ENCODE measurements at regions not wholly inside any gene's neighbourhood (a gene's known extent, or its start where the extent isn't known, plus 50 kb on each side); places are given as distances from the start of the nearest gene placed in this dataset.

GRCh38 chr12:34311337-34311736 is 289.0 kb downstream of the ALG10 start:
- intact Hi-C loops (cut with micrococcal nuclease; ENCODE audit: unreplicated experiment): no loop called here
- ChIA-PET CTCF (no interaction called here), POLR2A (no interaction called here), SMC1A (ENCODE audit: uncharacterized antibody, unreplicated experiment) (no interaction called here), RAD21 (ENCODE audit: unreplicated experiment) (no interaction called here)
- Histone ChIP-seq H3K4me1 (ENCODE audit: control insufficient read depth, insufficient read depth, low read length) (no peaks in the 10 kb centered on the region), H3K79me2 (ENCODE audit: control insufficient read depth, insufficient read depth, low read length) (no peaks in the 10 kb centered on the region), H4K20me1 (ENCODE audit: control insufficient read depth, insufficient read depth) (no peaks in the 10 kb centered on the region), H3K27me3 (replicated peaks in 1 of 2; ENCODE audit: control insufficient read depth in 2 of 2, insufficient read depth in 2 of 2, low read length in 1 of 2) (no peaks in the 10 kb centered on the region), H3K4me2 (ENCODE audit: control insufficient read depth, insufficient read depth) (no peak overlapping the region), H3K9me3 (replicated peaks; ENCODE audit: control insufficient read depth, insufficient read depth, low read length) (no peaks in the 10 kb centered on the region; the same call in 2 of the 3 replicates), H2AFZ (ENCODE audit: control insufficient read depth, low read depth, low read length) (no peak overlapping the region), H3K36me3 (ENCODE audit: control insufficient read depth in 2 of 2, insufficient read depth in 2 of 2, low read length in 1 of 2) (no peaks in the 10 kb centered on the region), H3K9ac (ENCODE audit: control insufficient read depth, insufficient read depth, low read length) (no peak overlapping the region), H3K4me3 (no peak overlapping the region), H3K27ac (ENCODE audit: control insufficient read depth, insufficient read depth) (no peak overlapping the region)
- ATAC-seq (no peak), FAIRE-seq (no peak), DNase-seq (ENCODE audit: low read depth, low spot score) (no peak)
- TF ChIP-seq CBFB (IDR thresholded peaks at IDR 0.05; ENCODE audit: low read depth): no peak
- TF ChIP-seq STAT1 (conservative IDR thresholded peaks at IDR 0.05): no peak
- no peak for TF ChIP-seq FOXM1 (IDR thresholded peaks at IDR 0.05; ENCODE audit: low read depth, low read length)
- in situ Hi-C loops (cut with MboI): no loop called here
- WGBS (ENCODE audit: insufficient coverage, insufficient replicate concordance, low lambda C conversion rate, missing lambda C conversion rate): 50% methylated on average over 9 of the region's 9 CpGs
- no TSS peak for BruUV-seq (replicated peaks)

- ChIA-PET RAD21 (ENCODE audit: unreplicated experiment) (no interaction called here), SMC1A (ENCODE audit: uncharacterized antibody, unreplicated experiment) (no interaction called here), CTCF (no interaction called here), POLR2A (no interaction called here)
- intact Hi-C loops (cut with micrococcal nuclease; ENCODE audit: unreplicated experiment) (no loop called here), in situ Hi-C loops (cut with MboI) (no loop called here)
- Histone ChIP-seq H3K36me3 (ENCODE audit: control insufficient read depth in 2 of 2, insufficient read depth in 2 of 2, low read length in 1 of 2) (no peaks in the 10 kb centered on the region), H3K4me1 (ENCODE audit: control insufficient read depth, insufficient read depth, low read length) (no peaks in the 10 kb centered on the region), H3K4me2 (ENCODE audit: control insufficient read depth, insufficient read depth) (no peak overlapping the region), H4K20me1 (ENCODE audit: control insufficient read depth, insufficient read depth) (no peaks in the 10 kb centered on the region), H3K27ac (ENCODE audit: control insufficient read depth, insufficient read depth) (no peak overlapping the region), H3K4me3 (no peak overlapping the region), H3K27me3 (replicated peaks in 1 of 2; ENCODE audit: control insufficient read depth in 2 of 2, insufficient read depth in 2 of 2, low read length in 1 of 2) (no peaks in the 10 kb centered on the region), H3K9me3 (replicated peaks; ENCODE audit: control insufficient read depth, insufficient read depth, low read length) (no peaks in the 10 kb centered on the region; the same call in 2 of the 3 replicates), H3K79me2 (ENCODE audit: control insufficient read depth, insufficient read depth, low read length) (no peaks in the 10 kb centered on the region), H3K9ac (ENCODE audit: control insufficient read depth, insufficient read depth, low read length) (no peak overlapping the region), H2AFZ (ENCODE audit: control insufficient read depth, low read depth, low read length) (no peak overlapping the region)
- no peak for FAIRE-seq
- WGBS (ENCODE audit: insufficient coverage, insufficient replicate concordance, low lambda C conversion rate, missing lambda C conversion rate): 30% methylated on average over 14 of the region's 14 CpGs
- TF ChIP-seq MTA3 (IDR thresholded peaks at IDR 0.05; ENCODE audit: borderline replicate concordance, low read length): no peak
- no peak for TF ChIP-seq SMAD1 (IDR thresholded peaks at IDR 0.05; ENCODE audit: low read depth, partially characterized antibody)
- no peak for TF ChIP-seq JUND (IDR thresholded peaks at IDR 0.05; ENCODE audit: low read depth, low read length)
- no peak for TF ChIP-seq NKRF (conservative IDR thresholded peaks at IDR 0.05)
- no peak for TF ChIP-seq IKZF2 (IDR thresholded peaks at IDR 0.05)
- TF ChIP-seq SIN3A (IDR thresholded peaks at IDR 0.05; ENCODE audit: low read depth, low read length): no peak
- BruUV-seq (replicated peaks): no TSS peak
- DNase-seq (ENCODE audit: low read depth, low spot score): no peak
- no peak for ATAC-seq
These were observed 305.4 kb downstream of the ALG10 start for GRCh38 chr12:34327671-34328070.
